ENCODE measurements at regions not wholly inside any gene's neighbourhood (a gene's known extent, or its start where the extent isn't known, plus 50 kb on each side); places are given as distances from the start of the nearest gene placed in this dataset.
"Not testable (repeated sequence)": the region's sequence is repeated elsewhere in the genome, so short reads cannot be mapped to it uniquely, and the experiment has no call there.

- no peak for DNase-seq (ENCODE audit: low read depth in 3 of 3)
These were observed 326.3 kb upstream of the PTGER4 start for GRCh38 chr5:40353442-40353841.

GRCh38 chr5:40347981-40348725 is 331.6 kb upstream of the PTGER4 start:
- no peak for DNase-seq (ENCODE audit: low read depth in 3 of 3)

GRCh38 chr5:40346901-40347300 is 332.8 kb upstream of the PTGER4 start:
- no peak for DNase-seq (ENCODE audit: low read depth in 3 of 3)

GRCh38 chr5:40338434-40338833 is 341.3 kb upstream of the PTGER4 start:
- DNase-seq (ENCODE audit: low read depth in 3 of 3) = not testable (repeated sequence)

GRCh38 chr5:40334242-40334635 is 345.5 kb upstream of the PTGER4 start:
- no peak for DNase-seq (ENCODE audit: low read depth in 3 of 3)

GRCh38 chr5:40333459-40334241 is 346.1 kb upstream of the PTGER4 start:
- peak in 1 of 3 donors; percentile 7 for DNase-seq (ENCODE audit: low read depth in 3 of 3)

- no peak for DNase-seq (ENCODE audit: low read depth in 3 of 3)
These were observed 346.7 kb upstream of the PTGER4 start for GRCh38 chr5:40332970-40333369.

GRCh38 chr5:40331616-40332015 is 348.1 kb upstream of the PTGER4 start:
- no peak for DNase-seq (ENCODE audit: low read depth in 3 of 3)

- no peak for DNase-seq (ENCODE audit: low read depth in 3 of 3)
These were observed 358.2 kb upstream of the PTGER4 start for GRCh38 chr5:40321514-40321913.

- DNase-seq (ENCODE audit: low read depth in 3 of 3) = no peak
These were observed 361.3 kb upstream of the PTGER4 start for GRCh38 chr5:40318395-40318794.

GRCh38 chr5:40317023-40317422 is 362.7 kb upstream of the PTGER4 start:
- DNase-seq (ENCODE audit: low read depth in 3 of 3) = no peak

GRCh38 chr5:40315126-40315525 is 364.6 kb upstream of the PTGER4 start:
- no peak for DNase-seq (ENCODE audit: low read depth in 3 of 3)

- no peak for DNase-seq (ENCODE audit: low read depth in 3 of 3)
These were observed 365.4 kb upstream of the PTGER4 start for GRCh38 chr5:40314275-40314674.

GRCh38 chr5:40312205-40312604 is 367.5 kb upstream of the PTGER4 start:
- DNase-seq (ENCODE audit: low read depth in 3 of 3) = no peak

GRCh38 chr5:40309851-40310250 is 369.9 kb upstream of the PTGER4 start:
- no peak for DNase-seq (ENCODE audit: low read depth in 3 of 3)

GRCh38 chr5:40308867-40309266 is 370.8 kb upstream of the PTGER4 start:
- DNase-seq (ENCODE audit: low read depth in 3 of 3) = no peak

- DNase-seq (ENCODE audit: low read depth in 3 of 3) = no peak
These were observed 371.8 kb upstream of the PTGER4 start for GRCh38 chr5:40307920-40308319.

- no peak for DNase-seq (ENCODE audit: low read depth in 3 of 3)
These were observed 372.7 kb upstream of the PTGER4 start for GRCh38 chr5:40306869-40307487.

GRCh38 chr5:40292006-40292405 is 387.7 kb upstream of the PTGER4 start:
- DNase-seq (ENCODE audit: low read depth in 3 of 3) = no peak

GRCh38 chr5:40291338-40291737 is 388.4 kb upstream of the PTGER4 start:
- no peak for DNase-seq (ENCODE audit: low read depth in 3 of 3)

GRCh38 chr5:40288800-40289485 is 390.8 kb upstream of the PTGER4 start:
- DNase-seq (ENCODE audit: low read depth in 3 of 3) = no peak

GRCh38 chr5:40284863-40285262 is 394.9 kb upstream of the PTGER4 start:
- DNase-seq (ENCODE audit: low read depth in 3 of 3) = no peak
